ENCODE measurements at regions not wholly inside any gene's neighbourhood (a gene's known extent, or its start where the extent isn't known, plus 50 kb on each side); places are given as distances from the start of the nearest gene placed in this dataset.

GRCh38 chr3:87509401-87509800, 233.0 kb upstream of the POU1F1 start:
- TF ChIP-seq CTCF (IDR thresholded peaks at IDR 0.05) (no peak), POLR2A (IDR thresholded peaks at IDR 0.05) (no peak)

Data from lower leg skin (tissue), 3 donors.